GM23338 (cell line): ENCODE measurements at regions not wholly inside any gene's neighbourhood (a gene's known extent, or its start where the extent isn't known, plus 50 kb on each side); places are given as distances from the start of the nearest gene placed in this dataset.

Experiments used
- ATAC-seq: fragments of 200-7000 bp; cut with Tn5 transposase; 3 replicates; pipeline ENCODE4 v1.9.1; 2020
- DNase-seq: peaks from one replicate; pipeline ENCODE4 v3.0.0-alpha.2; 2015; ENCODE audit warnings: low spot score
- H2AFZ ChIP-seq: fragments of 200-600 bp; sonication (generic); 2 replicates; pipeline ENCODE4 v1.8.0; 2016; ENCODE audit warnings: antibody characterized with exemption, mild to moderate bottlenecking, moderate library complexity
- H3F3A ChIP-seq: fragments of 200-600 bp; sonication (generic); replicated peaks from 2 replicates; pipeline ENCODE4 v1.8.0; 2017; ENCODE audit warnings: antibody characterized with exemption, mixed run types, low read depth
- H3K27ac ChIP-seq: fragments of 200-600 bp; sonication (generic); 2 replicates; pipeline ENCODE4 v1.6.1; 2016; ENCODE audit warnings: low read depth
- H3K27me3 ChIP-seq: fragments of 200-600 bp; sonication (generic); 2 replicates; pipeline ENCODE4 v1.8.0; 2016; ENCODE audit warnings: mild to moderate bottlenecking, mixed run types, moderate library complexity; ENCODE audit not compliant: insufficient read depth
- H3K36me3 ChIP-seq: fragments of 200-600 bp; sonication (generic); 2 replicates; pipeline ENCODE4 v1.8.0; 2016; ENCODE audit warnings: mild to moderate bottlenecking; ENCODE audit not compliant: insufficient read depth
- H3K4me1 ChIP-seq: fragments of 200-600 bp; sonication (generic); 2 replicates; pipeline ENCODE4 v1.8.0; 2016; ENCODE audit warnings: mild to moderate bottlenecking, moderate library complexity; ENCODE audit not compliant: insufficient read depth
- H3K4me2 ChIP-seq: fragments of 200-600 bp; sonication (generic); 2 replicates; pipeline ENCODE4 v1.7.1; 2017; ENCODE audit warnings: mixed run types
- H3K4me3 ChIP-seq: fragments of 200-600 bp; sonication (generic); 2 replicates; pipeline ENCODE4 v1.6.1; 2016; ENCODE audit warnings: mixed run types
- H3K79me2 ChIP-seq: fragments of 200-600 bp; sonication (generic); replicated peaks from 2 replicates; pipeline ENCODE4 v1.8.0; 2017; ENCODE audit warnings: mild to moderate bottlenecking; ENCODE audit not compliant: insufficient read depth
- H3K9me2 ChIP-seq: fragments of 200-600 bp; sonication (generic); 2 replicates; pipeline ENCODE4 v1.8.0; 2017; ENCODE audit not compliant: insufficient read depth
- H4K20me1 ChIP-seq: fragments of 200-600 bp; sonication (generic); replicated peaks from 2 replicates; pipeline ENCODE4 v1.8.0; 2017; ENCODE audit warnings: mild to moderate bottlenecking; ENCODE audit not compliant: insufficient read depth
- H3K27ac Mint-ChIP-seq: 2 replicates; pipeline ENCODE4 v1.8.0; 2020; ENCODE audit warnings: inconsistent platforms, mild to moderate bottlenecking, moderate library complexity, mixed read lengths
- H3K27me3 Mint-ChIP-seq: 3 replicates; pipeline ENCODE4 v1.8.0; 2022; ENCODE audit warnings: low read depth, mild to moderate bottlenecking, moderate library complexity, mixed read lengths, inconsistent platforms; ENCODE audit not compliant: insufficient read depth, poor library complexity
- H3K36me3 Mint-ChIP-seq: 3 replicates; pipeline ENCODE4 v1.8.0; 2021; ENCODE audit warnings: low read depth, mild to moderate bottlenecking, inconsistent platforms, moderate library complexity, mixed read lengths
- H3K4me1 Mint-ChIP-seq: 3 replicates; pipeline ENCODE4 v1.8.0; 2020; ENCODE audit warnings: mild to moderate bottlenecking, inconsistent platforms, mixed read lengths
- H3K4me3 Mint-ChIP-seq: 3 replicates; pipeline ENCODE4 v1.8.0; 2021; ENCODE audit warnings: moderate library complexity, mild to moderate bottlenecking, inconsistent platforms, mixed read lengths
- H3K9me3 Mint-ChIP-seq: 3 replicates; pipeline ENCODE4 v1.8.0; 2020; ENCODE audit warnings: moderate library complexity, mild to moderate bottlenecking, inconsistent platforms, mixed read lengths
- EZH2phosphoT487 ChIP-seq: fragments of 200-600 bp; sonication (generic); IDR thresholded peaks from one replicate; pipeline ENCODE4 v1.8.1; 2018; ENCODE audit warnings: antibody characterized with exemption; ENCODE audit not compliant: unreplicated experiment
- STAT1 ChIP-seq: IDR thresholded peaks from one replicate; pipeline ENCODE4 v1.6.1; 2016; ENCODE audit warnings: antibody characterized with exemption; ENCODE audit not compliant: unreplicated experiment
- ZNF114 ChIP-seq: fragments of 250-450 bp; sonication (Bioruptor Pico); IDR thresholded peaks from 2 replicates; pipeline ENCODE4 v1.5.0; 2020; ENCODE audit warnings: mild to moderate bottlenecking, moderate library complexity
- ZNF331 ChIP-seq: fragments of 250-450 bp; sonication (Bioruptor Pico); IDR thresholded peaks from 2 replicates; pipeline ENCODE4 v1.5.0; 2020; ENCODE audit warnings: low read depth, mild to moderate bottlenecking, moderate library complexity
- TF ChIP-seq, protein P1 (sequence below), 2 experiments: fragments of 200-600 bp in 1 of 2; sonication (generic) in 1 of 2; conservative IDR thresholded peaks; 2 replicates each; pipeline versions ENCODE4 v1.5.1 to v1.6.1; 2016 to 2017; ENCODE audit warnings: antibody characterized with exemption in 2 of 2, low read depth in 2 of 2, mild to moderate bottlenecking in 2 of 2, moderate library complexity in 1 of 2
- TF ChIP-seq, protein P2 (sequence below): fragments of 250-450 bp; sonication (Bioruptor Pico); IDR thresholded peaks from 2 replicates; pipeline ENCODE4 v1.5.0; 2020; ENCODE audit warnings: mild to moderate bottlenecking, moderate library complexity
- TF ChIP-seq, protein P3 (sequence below): IDR thresholded peaks from one replicate; pipeline ENCODE4 v1.6.1; 2018; ENCODE audit warnings: antibody characterized with exemption; ENCODE audit not compliant: unreplicated experiment
- TF ChIP-seq, protein P4 (sequence below): IDR thresholded peaks from 2 replicates; pipeline ENCODE4 v1.6.1; 2016; ENCODE audit warnings: antibody characterized with exemption

DNA sequence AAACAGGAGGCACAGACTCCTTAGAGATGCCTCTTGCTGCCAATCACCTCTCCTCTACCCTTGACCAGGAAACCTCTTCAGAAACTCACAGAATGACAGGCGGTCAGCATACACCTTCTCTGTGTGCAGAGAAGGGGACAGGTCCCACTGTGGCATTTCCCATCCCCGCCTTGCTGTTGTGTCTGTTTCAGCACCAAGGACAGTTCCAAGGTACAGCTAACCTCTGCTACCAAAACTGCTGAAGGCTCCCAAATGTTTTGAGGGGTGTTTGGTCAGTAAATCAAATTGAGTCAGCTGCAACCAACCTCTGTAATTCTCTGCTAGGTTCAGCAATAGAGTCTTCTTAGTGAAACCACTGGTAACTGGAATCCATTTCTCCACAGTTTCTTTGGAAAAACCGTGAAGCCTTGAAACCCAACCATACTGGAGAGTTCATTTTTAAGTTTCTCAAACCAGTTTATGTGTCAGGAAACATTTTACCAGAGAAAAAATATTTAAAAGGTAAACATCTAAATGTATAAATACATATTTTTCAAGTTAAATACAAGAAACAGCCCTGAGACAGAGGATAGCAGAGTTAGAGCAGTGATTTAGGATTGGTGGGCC lies 122.0 kb downstream of the DRD1 start:
- DNase-seq: peak; percentile 95
- TF ChIP-seq, protein P1, sequence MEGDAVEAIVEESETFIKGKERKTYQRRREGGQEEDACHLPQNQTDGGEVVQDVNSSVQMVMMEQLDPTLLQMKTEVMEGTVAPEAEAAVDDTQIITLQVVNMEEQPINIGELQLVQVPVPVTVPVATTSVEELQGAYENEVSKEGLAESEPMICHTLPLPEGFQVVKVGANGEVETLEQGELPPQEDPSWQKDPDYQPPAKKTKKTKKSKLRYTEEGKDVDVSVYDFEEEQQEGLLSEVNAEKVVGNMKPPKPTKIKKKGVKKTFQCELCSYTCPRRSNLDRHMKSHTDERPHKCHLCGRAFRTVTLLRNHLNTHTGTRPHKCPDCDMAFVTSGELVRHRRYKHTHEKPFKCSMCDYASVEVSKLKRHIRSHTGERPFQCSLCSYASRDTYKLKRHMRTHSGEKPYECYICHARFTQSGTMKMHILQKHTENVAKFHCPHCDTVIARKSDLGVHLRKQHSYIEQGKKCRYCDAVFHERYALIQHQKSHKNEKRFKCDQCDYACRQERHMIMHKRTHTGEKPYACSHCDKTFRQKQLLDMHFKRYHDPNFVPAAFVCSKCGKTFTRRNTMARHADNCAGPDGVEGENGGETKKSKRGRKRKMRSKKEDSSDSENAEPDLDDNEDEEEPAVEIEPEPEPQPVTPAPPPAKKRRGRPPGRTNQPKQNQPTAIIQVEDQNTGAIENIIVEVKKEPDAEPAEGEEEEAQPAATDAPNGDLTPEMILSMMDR (conservative IDR thresholded peaks at IDR 0.05; ENCODE audit: low read depth in 2 of 2): no peak
- TF ChIP-seq EZH2phosphoT487 (no peak), ZNF114 (no peak), ZNF331 (CRISPR knock-in tag) (no peak), STAT1 (no peak)
- TF ChIP-seq, protein P2, sequence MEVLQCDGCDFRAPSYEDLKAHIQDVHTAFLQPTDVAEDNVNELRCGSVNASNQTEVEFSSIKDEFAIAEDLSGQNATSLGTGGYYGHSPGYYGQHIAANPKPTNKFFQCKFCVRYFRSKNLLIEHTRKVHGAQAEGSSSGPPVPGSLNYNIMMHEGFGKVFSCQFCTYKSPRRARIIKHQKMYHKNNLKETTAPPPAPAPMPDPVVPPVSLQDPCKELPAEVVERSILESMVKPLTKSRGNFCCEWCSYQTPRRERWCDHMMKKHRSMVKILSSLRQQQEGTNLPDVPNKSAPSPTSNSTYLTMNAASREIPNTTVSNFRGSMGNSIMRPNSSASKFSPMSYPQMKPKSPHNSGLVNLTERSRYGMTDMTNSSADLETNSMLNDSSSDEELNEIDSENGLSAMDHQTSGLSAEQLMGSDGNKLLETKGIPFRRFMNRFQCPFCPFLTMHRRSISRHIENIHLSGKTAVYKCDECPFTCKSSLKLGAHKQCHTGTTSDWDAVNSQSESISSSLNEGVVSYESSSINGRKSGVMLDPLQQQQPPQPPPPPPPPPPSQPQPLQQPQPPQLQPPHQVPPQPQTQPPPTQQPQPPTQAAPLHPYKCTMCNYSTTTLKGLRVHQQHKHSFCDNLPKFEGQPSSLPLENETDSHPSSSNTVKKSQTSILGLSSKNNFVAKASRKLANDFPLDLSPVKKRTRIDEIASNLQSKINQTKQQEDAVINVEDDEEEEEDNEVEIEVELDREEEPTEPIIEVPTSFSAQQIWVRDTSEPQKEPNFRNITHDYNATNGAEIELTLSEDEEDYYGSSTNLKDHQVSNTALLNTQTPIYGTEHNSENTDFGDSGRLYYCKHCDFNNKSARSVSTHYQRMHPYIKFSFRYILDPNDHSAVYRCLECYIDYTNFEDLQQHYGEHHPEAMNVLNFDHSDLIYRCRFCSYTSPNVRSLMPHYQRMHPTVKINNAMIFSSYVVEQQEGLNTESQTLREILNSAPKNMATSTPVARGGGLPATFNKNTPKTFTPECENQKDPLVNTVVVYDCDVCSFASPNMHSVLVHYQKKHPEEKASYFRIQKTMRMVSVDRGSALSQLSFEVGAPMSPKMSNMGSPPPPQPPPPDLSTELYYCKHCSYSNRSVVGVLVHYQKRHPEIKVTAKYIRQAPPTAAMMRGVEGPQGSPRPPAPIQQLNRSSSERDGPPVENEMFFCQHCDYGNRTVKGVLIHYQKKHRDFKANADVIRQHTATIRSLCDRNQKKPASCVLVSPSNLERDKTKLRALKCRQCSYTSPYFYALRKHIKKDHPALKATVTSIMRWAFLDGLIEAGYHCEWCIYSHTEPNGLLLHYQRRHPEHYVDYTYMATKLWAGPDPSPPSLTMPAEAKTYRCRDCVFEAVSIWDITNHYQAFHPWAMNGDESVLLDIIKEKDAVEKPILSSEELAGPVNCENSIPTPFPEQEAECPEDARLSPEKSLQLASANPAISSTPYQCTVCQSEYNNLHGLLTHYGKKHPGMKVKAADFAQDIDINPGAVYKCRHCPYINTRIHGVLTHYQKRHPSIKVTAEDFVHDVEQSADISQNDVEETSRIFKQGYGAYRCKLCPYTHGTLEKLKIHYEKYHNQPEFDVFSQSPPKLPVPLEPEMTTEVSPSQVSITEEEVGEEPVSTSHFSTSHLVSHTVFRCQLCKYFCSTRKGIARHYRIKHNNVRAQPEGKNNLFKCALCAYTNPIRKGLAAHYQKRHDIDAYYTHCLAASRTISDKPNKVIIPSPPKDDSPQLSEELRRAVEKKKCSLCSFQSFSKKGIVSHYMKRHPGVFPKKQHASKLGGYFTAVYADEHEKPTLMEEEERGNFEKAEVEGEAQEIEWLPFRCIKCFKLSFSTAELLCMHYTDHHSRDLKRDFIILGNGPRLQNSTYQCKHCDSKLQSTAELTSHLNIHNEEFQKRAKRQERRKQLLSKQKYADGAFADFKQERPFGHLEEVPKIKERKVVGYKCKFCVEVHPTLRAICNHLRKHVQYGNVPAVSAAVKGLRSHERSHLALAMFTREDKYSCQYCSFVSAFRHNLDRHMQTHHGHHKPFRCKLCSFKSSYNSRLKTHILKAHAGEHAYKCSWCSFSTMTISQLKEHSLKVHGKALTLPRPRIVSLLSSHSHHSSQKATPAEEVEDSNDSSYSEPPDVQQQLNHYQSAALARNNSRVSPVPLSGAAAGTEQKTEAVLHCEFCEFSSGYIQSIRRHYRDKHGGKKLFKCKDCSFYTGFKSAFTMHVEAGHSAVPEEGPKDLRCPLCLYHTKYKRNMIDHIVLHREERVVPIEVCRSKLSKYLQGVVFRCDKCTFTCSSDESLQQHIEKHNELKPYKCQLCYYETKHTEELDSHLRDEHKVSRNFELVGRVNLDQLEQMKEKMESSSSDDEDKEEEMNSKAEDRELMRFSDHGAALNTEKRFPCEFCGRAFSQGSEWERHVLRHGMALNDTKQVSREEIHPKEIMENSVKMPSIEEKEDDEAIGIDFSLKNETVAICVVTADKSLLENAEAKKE (CRISPR knock-in tag): no peak
- TF ChIP-seq, protein P3, sequence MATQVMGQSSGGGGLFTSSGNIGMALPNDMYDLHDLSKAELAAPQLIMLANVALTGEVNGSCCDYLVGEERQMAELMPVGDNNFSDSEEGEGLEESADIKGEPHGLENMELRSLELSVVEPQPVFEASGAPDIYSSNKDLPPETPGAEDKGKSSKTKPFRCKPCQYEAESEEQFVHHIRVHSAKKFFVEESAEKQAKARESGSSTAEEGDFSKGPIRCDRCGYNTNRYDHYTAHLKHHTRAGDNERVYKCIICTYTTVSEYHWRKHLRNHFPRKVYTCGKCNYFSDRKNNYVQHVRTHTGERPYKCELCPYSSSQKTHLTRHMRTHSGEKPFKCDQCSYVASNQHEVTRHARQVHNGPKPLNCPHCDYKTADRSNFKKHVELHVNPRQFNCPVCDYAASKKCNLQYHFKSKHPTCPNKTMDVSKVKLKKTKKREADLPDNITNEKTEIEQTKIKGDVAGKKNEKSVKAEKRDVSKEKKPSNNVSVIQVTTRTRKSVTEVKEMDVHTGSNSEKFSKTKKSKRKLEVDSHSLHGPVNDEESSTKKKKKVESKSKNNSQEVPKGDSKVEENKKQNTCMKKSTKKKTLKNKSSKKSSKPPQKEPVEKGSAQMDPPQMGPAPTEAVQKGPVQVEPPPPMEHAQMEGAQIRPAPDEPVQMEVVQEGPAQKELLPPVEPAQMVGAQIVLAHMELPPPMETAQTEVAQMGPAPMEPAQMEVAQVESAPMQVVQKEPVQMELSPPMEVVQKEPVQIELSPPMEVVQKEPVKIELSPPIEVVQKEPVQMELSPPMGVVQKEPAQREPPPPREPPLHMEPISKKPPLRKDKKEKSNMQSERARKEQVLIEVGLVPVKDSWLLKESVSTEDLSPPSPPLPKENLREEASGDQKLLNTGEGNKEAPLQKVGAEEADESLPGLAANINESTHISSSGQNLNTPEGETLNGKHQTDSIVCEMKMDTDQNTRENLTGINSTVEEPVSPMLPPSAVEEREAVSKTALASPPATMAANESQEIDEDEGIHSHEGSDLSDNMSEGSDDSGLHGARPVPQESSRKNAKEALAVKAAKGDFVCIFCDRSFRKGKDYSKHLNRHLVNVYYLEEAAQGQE: peak; percentile 94
- TF ChIP-seq, protein P4, sequence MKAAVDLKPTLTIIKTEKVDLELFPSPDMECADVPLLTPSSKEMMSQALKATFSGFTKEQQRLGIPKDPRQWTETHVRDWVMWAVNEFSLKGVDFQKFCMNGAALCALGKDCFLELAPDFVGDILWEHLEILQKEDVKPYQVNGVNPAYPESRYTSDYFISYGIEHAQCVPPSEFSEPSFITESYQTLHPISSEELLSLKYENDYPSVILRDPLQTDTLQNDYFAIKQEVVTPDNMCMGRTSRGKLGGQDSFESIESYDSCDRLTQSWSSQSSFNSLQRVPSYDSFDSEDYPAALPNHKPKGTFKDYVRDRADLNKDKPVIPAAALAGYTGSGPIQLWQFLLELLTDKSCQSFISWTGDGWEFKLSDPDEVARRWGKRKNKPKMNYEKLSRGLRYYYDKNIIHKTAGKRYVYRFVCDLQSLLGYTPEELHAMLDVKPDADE: no peak
- Mint-ChIP-seq H3K27me3 (peaks cover 3% of the 10 kb centered on the region), H3K4me3 (no peak overlapping the region), H3K9me3 (no peaks in the 10 kb centered on the region), H3K27ac (no peak overlapping the region), H3K4me1 (peaks cover 6% of the 10 kb centered on the region), H3K36me3 (no peaks in the 10 kb centered on the region)
- Histone ChIP-seq H3K9me2 (no peaks in the 10 kb centered on the region), H3K4me1 (no peaks in the 10 kb centered on the region), H3K4me3 (no peak overlapping the region), H2AFZ (no peak overlapping the region), H3K27ac (no peak overlapping the region), H4K20me1 (no peaks in the 10 kb centered on the region; the same call in 1 of the 2 replicates), H3K27me3 (no peaks in the 10 kb centered on the region), H3K79me2 (no peaks in the 10 kb centered on the region), H3F3A (no peaks in the 10 kb centered on the region), H3K36me3 (no peaks in the 10 kb centered on the region), H3K4me2 (no peak overlapping the region)
- peak; percentile 96 for ATAC-seq
